GM12864 (cell line): ENCODE measurements at regions not wholly inside any gene's neighbourhood (a gene's known extent, or its start where the extent isn't known, plus 50 kb on each side); places are given as distances from the start of the nearest gene placed in this dataset.
A peak's percentile ranks its signal among the peaks of the same experiment; 100 is the strongest.

ENCODE experiments used
- DNase-seq: peaks from one replicate; pipeline ENCODE4 v3.0.0-alpha.2; 2011; ENCODE audit warnings: low read depth
- H3K4me3 ChIP-seq: 2 replicates; pipeline ENCODE4 v1.5.1; 2011; ENCODE audit warnings: mild to moderate bottlenecking, low read depth, low read length, control low read depth
- TF ChIP-seq, protein P1 (sequence below): IDR thresholded peaks from 2 replicates; pipeline ENCODE4 v1.5.1; 2011; ENCODE audit warnings: low read depth, mild to moderate bottlenecking, moderate library complexity, low read length, control low read depth, inconsistent platforms; ENCODE audit errors: missing control alignments

DNA sequence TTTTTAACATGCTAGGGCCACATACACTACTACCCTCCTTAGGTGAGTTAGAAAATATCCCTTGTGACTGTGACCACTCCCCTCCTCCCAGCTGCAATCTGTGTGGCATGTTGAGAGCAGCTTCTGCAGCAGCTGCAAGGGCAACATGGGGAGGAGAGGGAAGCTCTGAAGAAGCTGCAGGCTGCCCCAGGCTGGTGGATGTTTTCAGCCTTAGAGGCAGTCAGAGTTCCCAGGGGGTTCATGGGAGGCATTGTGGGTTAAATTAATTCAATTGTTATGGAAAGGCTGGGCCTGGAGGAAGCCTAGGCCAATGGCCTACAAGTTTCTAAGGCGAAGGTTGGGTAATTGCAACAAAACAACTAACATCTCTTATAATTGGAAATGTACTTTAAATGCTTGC is 860.8 kb downstream of the NLGN4Y start:
- TF ChIP-seq, protein P1, sequence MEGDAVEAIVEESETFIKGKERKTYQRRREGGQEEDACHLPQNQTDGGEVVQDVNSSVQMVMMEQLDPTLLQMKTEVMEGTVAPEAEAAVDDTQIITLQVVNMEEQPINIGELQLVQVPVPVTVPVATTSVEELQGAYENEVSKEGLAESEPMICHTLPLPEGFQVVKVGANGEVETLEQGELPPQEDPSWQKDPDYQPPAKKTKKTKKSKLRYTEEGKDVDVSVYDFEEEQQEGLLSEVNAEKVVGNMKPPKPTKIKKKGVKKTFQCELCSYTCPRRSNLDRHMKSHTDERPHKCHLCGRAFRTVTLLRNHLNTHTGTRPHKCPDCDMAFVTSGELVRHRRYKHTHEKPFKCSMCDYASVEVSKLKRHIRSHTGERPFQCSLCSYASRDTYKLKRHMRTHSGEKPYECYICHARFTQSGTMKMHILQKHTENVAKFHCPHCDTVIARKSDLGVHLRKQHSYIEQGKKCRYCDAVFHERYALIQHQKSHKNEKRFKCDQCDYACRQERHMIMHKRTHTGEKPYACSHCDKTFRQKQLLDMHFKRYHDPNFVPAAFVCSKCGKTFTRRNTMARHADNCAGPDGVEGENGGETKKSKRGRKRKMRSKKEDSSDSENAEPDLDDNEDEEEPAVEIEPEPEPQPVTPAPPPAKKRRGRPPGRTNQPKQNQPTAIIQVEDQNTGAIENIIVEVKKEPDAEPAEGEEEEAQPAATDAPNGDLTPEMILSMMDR = no peak
- DNase-seq = no peak
- no peak overlapping the region for H3K4me3 ChIP-seq

DNA sequence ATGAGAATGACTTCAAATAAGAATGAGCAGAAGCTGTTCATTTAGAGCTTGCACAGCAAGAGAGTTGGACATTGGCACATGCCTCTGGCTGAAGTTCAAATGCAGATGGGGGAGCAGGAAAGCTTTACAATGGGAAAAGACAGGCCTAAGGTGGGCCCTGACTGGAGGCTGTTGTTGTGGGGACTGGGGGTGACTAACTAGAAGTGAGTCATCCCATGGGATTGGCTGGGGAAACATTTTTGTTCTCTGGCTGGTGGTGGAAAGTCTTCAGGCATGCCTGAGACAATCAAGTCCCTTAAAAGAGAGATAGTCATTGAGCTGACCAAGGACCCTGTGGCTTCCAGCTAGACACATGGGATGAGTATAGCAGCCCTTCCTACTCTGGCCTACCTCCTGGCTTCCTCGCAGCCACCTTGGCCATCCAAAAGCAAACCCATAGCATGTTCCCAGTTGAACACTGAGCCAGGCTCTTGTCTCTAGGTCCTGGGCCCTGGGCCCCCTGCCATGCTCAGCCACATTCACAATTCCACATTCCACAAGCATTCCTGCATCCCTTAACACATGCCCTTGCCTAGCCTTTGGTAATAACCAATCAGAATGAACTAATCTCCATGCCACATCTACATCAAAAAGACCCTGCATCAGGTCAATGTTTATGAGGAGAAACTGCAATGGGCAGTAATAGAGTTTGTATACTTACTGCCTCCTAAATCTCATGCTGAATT is 873.4 kb downstream of the NLGN4Y start:
- no peak for DNase-seq
- TF ChIP-seq, protein P1 = no peak
- no peak overlapping the region for H3K4me3 ChIP-seq

DNA sequence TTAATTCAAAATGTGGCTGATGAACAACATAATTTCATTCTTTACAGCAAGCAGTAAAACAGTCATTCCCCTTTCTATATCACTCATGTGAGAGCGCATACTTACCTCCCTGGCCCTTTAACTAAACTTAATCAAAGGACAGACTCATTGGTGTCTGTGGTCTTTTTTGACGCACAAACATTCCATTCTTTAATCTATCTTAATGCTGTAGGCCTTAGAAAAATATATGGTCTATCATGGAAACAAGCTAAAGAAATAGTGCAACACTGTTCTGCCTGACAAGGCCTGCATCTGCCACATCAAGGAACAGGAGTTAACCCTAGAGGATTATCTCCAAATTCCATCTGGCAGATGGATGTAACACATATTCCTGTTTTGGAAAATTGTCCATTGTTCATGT is 878.1 kb downstream of the NLGN4Y start:
- TF ChIP-seq, protein P1 = no peak
- no peak for DNase-seq

DNA sequence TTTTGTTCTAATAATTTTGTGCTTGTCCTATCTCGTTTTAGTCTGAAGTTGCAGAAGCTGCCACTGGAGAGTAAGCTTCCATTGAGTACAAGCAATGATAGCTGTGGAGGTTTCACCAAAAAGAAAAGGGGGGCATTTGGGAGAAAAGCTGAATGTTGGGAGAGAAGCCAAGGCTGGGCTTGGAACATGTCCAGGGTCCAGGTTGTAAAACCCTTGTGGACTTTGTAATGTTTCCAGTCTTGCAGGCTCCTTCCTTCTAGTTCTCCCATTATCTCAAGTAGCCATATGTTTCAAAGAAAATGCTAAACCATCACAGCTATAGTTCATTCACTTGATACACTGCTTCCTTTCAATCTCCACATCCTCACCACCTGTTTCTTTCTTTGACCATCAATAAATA is 880.2 kb downstream of the NLGN4Y start:
- H3K4me3 ChIP-seq = no peak overlapping the region
- DNase-seq = no peak
- TF ChIP-seq, protein P1 = no peak

More for the DNA sequence above, 878.1 kb downstream of the NLGN4Y start:
- no peak overlapping the region for H3K4me3 ChIP-seq

DNA sequence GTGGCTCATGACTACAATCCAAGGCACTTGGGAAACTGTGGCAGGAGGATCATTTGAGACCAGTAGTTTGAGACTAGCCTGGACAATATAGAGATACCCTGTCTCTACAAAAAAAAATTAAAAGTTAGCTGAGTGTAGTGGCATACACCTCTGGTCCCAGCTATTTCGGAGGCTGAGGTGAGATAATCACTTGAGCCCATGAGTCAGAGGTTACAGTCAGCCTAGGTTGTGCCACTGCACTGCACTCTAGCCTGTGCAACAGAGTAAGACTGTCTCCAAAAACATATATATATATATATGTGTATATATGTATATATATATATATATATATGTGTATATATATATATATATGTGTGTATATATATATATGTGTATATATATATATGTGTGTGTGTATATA is 890.8 kb downstream of the NLGN4Y start:
- TF ChIP-seq, protein P1 = no peak
- H3K4me3 ChIP-seq = no peak overlapping the region
- no peak for DNase-seq

DNA sequence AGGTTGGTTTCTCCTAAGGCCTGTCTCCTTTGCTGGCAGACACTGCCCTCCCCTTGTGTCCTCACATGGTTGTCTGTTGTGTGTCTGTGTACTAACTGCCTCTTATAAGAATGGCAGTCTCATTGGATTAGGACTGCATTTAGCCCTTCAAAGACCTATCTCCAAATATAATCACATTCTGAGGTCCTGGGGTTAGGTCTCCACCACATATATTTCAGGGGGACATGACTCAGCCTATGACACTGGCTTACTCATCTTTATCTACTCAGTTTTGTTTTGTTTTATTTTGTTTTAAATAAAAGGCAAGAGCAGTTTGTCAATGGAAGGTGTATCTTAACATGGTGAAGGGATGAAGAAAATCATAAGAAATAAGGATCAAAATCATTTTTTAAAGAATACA is 894.3 kb downstream of the NLGN4Y start:
- TF ChIP-seq, protein P1 = no peak
- no peak for DNase-seq
- no peak overlapping the region for H3K4me3 ChIP-seq

DNA sequence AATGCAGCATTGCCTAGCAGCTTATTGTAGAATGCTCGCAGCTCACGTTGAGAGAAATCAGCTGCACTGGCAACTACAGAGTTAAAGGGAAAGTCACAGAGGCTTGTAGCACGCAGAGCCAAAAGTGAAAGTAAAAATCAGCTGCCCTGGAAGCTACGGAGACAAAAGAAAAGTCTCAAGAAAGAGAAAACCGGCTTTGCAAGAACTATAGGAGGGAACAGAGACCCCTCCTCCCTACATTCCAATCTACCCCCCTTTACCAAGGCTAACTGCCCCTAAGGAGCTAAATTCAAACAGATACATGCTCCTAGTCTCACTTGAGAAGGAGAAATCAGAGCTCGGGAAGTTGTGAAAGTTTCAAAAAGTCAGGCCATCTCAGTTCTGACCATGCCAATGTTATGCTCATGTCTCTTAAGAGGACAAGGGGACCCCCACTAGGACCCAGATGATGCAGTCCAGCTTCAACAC is 900.4 kb downstream of the NLGN4Y start:
- peak; percentile 2 for DNase-seq
- TF ChIP-seq, protein P1 = no peak

More for the DNA sequence above, 900.4 kb downstream of the NLGN4Y start:
- peak overlapping the region; percentile 49 for H3K4me3 ChIP-seq
